ENCODE measurements at regions not wholly inside any gene's neighbourhood (a gene's known extent, or its start where the extent isn't known, plus 50 kb on each side); places are given as distances from the start of the nearest gene placed in this dataset.
A peak's percentile ranks its signal among the peaks of the same experiment; 100 is the strongest.

- in situ Hi-C loops (cut with MboI) = no loop called here
Measured at GRCh38 chr16:86252596-86252995, 257.7 kb upstream of the FOXF1 start.

More at GRCh38 chr16:86252596-86252995, 257.7 kb upstream of the FOXF1 start:
- RAD21 ChIA-PET (ENCODE audit: unreplicated experiment) = interaction anchor here (0.6 kb wide), 1 partner anchor 8 kb away, joined by 4 read pairs; no protein-coding TSS in a partner anchor
- Histone ChIP-seq H3K27ac (ENCODE audit: control insufficient read depth, insufficient read depth) (no peak overlapping the region), H3K79me2 (ENCODE audit: control insufficient read depth, insufficient read depth, low read length) (no peaks in the 10 kb centered on the region), H3K36me3 (ENCODE audit: control insufficient read depth in 2 of 2, insufficient read depth in 2 of 2, low read length in 1 of 2) (no peaks in the 10 kb centered on the region), H4K20me1 (ENCODE audit: control insufficient read depth, insufficient read depth) (no peaks in the 10 kb centered on the region), H3K27me3 (replicated peaks in 1 of 2; ENCODE audit: control insufficient read depth in 2 of 2, insufficient read depth in 2 of 2, low read length in 1 of 2) (no peaks in the 10 kb centered on the region), H3K9ac (ENCODE audit: control insufficient read depth, insufficient read depth, low read length) (no peak overlapping the region), H2AFZ (ENCODE audit: control insufficient read depth, low read depth, low read length) (no peak overlapping the region), H3K4me2 (ENCODE audit: control insufficient read depth, insufficient read depth) (no peak overlapping the region), H3K4me3 (no peak overlapping the region), H3K9me3 (replicated peaks; ENCODE audit: control insufficient read depth, insufficient read depth, low read length) (no peaks in the 10 kb centered on the region; the same call in 2 of the 3 replicates), H3K4me1 (ENCODE audit: control insufficient read depth, insufficient read depth, low read length) (no peaks in the 10 kb centered on the region)
- SMC1A ChIA-PET (ENCODE audit: uncharacterized antibody, unreplicated experiment) = interaction anchor here (1.5 kb wide), 1 partner anchor 161 kb away, joined by 5 read pairs; no protein-coding TSS in a partner anchor
- FAIRE-seq = no peak
- peak; percentile 17 to 27 (median 23); a peak in 3 of 6 replicates for TF ChIP-seq CTCF (IDR thresholded peaks at IDR 0.05 in 2 of 3, conservative IDR thresholded peaks at IDR 0.05 in 1 of 3; ENCODE audit: control insufficient read depth in 2 of 3, extremely low read depth in 1 of 3, insufficient read depth in 1 of 3, low read depth in 3 of 3, low read length in 3 of 3)
- TF ChIP-seq IRF3 (IDR thresholded peaks at IDR 0.05) = no peak
- BruUV-seq (replicated peaks) = no TSS peak
- POLR2A ChIA-PET = interaction anchor here (0.6 kb wide), 1 partner anchor 274 kb away, joined by 3 read pairs; no protein-coding TSS in a partner anchor
- intact Hi-C loops (cut with micrococcal nuclease; ENCODE audit: unreplicated experiment) = no loop called here
- 12% methylated on average over 6 of the region's 6 CpGs for WGBS (ENCODE audit: insufficient coverage, insufficient replicate concordance, low lambda C conversion rate, missing lambda C conversion rate)
- CTCF ChIA-PET = interaction anchor here (1.4 kb wide), 1 partner anchor 47 kb away, joined by 3 read pairs; no protein-coding TSS in a partner anchor
- DNase-seq (ENCODE audit: low read depth, low spot score) = no peak
- ATAC-seq = no peak

Measured in GM12878 (cell line).